KMS-11 (cell line): ENCODE measurements at regions not wholly inside any gene's neighbourhood (a gene's known extent, or its start where the extent isn't known, plus 50 kb on each side); places are given as distances from the start of the nearest gene placed in this dataset.

ENCODE experiments used
- H2AFZ ChIP-seq: fragments of 200-600 bp; sonication (generic); 2 replicates; pipeline ENCODE4 v1.6.1; 2016; ENCODE audit warnings: antibody characterized with exemption, mixed run types, low read depth
- H3K27ac ChIP-seq: fragments of 200-600 bp; sonication (generic); 2 replicates; pipeline ENCODE4 v1.6.1; 2016; ENCODE audit warnings: mild to moderate bottlenecking, mixed run types
- H3K27me3 ChIP-seq: fragments of 200-600 bp; sonication (generic); 2 replicates; pipeline ENCODE4 v1.6.1; 2017; ENCODE audit warnings: mild to moderate bottlenecking, low read depth, mixed run types, moderate library complexity; ENCODE audit not compliant: insufficient read depth
- H3K36me3 ChIP-seq: fragments of 200-600 bp; sonication (generic); 2 replicates; pipeline ENCODE4 v1.6.1; 2017; ENCODE audit warnings: mild to moderate bottlenecking, mixed run types; ENCODE audit not compliant: insufficient read depth
- H3K4me1 ChIP-seq: fragments of 200-600 bp; sonication (generic); 2 replicates; pipeline ENCODE4 v1.6.1; 2016; ENCODE audit warnings: mild to moderate bottlenecking, low read depth, mixed run types; ENCODE audit not compliant: poor library complexity, severe bottlenecking
- H3K4me2 ChIP-seq: fragments of 200-600 bp; sonication (generic); 2 replicates; pipeline ENCODE4 v1.7.0; 2016; ENCODE audit warnings: mild to moderate bottlenecking, mixed run types
- H3K4me3 ChIP-seq: fragments of 200-600 bp; sonication (generic); IDR thresholded peaks from 2 replicates; pipeline ENCODE4 v1.6.1; 2017; ENCODE audit warnings: low read depth, low read length, mixed read lengths; ENCODE audit not compliant: insufficient read depth
- H3K79me2 ChIP-seq: fragments of 200-600 bp; sonication (generic); 2 replicates; pipeline ENCODE4 v1.6.1; 2016; ENCODE audit warnings: low read depth, mixed run types; ENCODE audit not compliant: insufficient read depth
- H3K9ac ChIP-seq: fragments of 200-600 bp; sonication (generic); 2 replicates; pipeline ENCODE4 v1.6.1; 2016; ENCODE audit warnings: mild to moderate bottlenecking, mixed run types
- H4K20me1 ChIP-seq: fragments of 200-600 bp; sonication (generic); 2 replicates; pipeline ENCODE4 v1.6.1; 2016; ENCODE audit warnings: mild to moderate bottlenecking, mixed run types; ENCODE audit not compliant: insufficient read depth
- CTCF ChIP-seq: fragments of 200-600 bp; sonication (generic); conservative IDR thresholded peaks from 2 replicates; pipeline ENCODE4 v1.6.1; 2017; ENCODE audit warnings: low read depth, mild to moderate bottlenecking, antibody characterized with exemption, low read length, moderate library complexity, mixed read lengths

DNA sequence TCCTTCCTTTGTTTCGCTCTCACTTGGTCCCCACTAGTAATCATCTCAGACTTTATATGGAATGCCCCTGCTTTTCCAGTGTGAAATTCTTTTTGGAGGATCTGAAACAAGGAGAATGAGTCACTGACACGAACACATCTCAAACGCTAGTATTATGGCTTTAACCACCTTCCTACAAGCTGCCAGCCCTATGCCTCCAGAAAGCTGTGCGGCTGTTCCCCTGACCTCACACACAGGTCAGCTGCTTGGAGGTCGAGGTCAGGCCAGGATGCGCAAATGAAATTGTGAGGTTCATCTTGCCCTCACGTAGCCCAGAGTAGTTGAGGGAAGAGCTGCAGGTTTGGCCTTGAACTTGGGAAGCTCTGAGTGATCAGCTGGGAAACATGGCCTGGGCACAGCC lies 449.8 kb downstream of the FGF9 start:
- H3K4me1 ChIP-seq = peaks cover 7% of the 10 kb centered on the region
- H4K20me1 ChIP-seq = no peaks in the 10 kb centered on the region
- H3K27ac ChIP-seq = no peak overlapping the region
- H3K4me3 ChIP-seq = no peak overlapping the region
- H3K79me2 ChIP-seq = no peaks in the 10 kb centered on the region
- no peak for TF ChIP-seq CTCF
- no peaks in the 10 kb centered on the region for H3K36me3 ChIP-seq
- H2AFZ ChIP-seq = no peak overlapping the region
- no peaks in the 10 kb centered on the region for H3K27me3 ChIP-seq
- H3K9ac ChIP-seq = no peak overlapping the region
- no peak overlapping the region for H3K4me2 ChIP-seq

GRCh38 chr13:22121146-22121739 lies 450.4 kb downstream of the FGF9 start:
- peaks cover under 1% of the 10 kb centered on the region for H3K4me1 ChIP-seq
- no peak for TF ChIP-seq CTCF
- no peaks in the 10 kb centered on the region for H4K20me1 ChIP-seq
- no peaks in the 10 kb centered on the region for H3K36me3 ChIP-seq
- no peaks in the 10 kb centered on the region for H3K79me2 ChIP-seq
- H3K4me3 ChIP-seq = no peak overlapping the region
- H3K9ac ChIP-seq = no peak overlapping the region
- no peak overlapping the region for H3K4me2 ChIP-seq
- no peaks in the 10 kb centered on the region for H3K27me3 ChIP-seq
- no peak overlapping the region for H3K27ac ChIP-seq
- H2AFZ ChIP-seq = no peak overlapping the region

- H3K4me2 ChIP-seq = no peak overlapping the region
- H3K27me3 ChIP-seq = no peaks in the 10 kb centered on the region
- no peak for TF ChIP-seq CTCF
- H2AFZ ChIP-seq = no peak overlapping the region
- H4K20me1 ChIP-seq = no peaks in the 10 kb centered on the region
- no peaks in the 10 kb centered on the region for H3K4me1 ChIP-seq
- no peak overlapping the region for H3K4me3 ChIP-seq
- no peak overlapping the region for H3K27ac ChIP-seq
- H3K36me3 ChIP-seq = no peaks in the 10 kb centered on the region
- no peaks in the 10 kb centered on the region for H3K79me2 ChIP-seq
- H3K9ac ChIP-seq = no peak overlapping the region
Measured at GRCh38 chr13:22126433-22127021, 455.7 kb downstream of the FGF9 start.

- H3K27me3 ChIP-seq = no peaks in the 10 kb centered on the region
- no peak overlapping the region for H3K9ac ChIP-seq
- H3K4me2 ChIP-seq = no peak overlapping the region
Measured at GRCh38 chr13:22127277-22128164, 456.6 kb downstream of the FGF9 start.

More at GRCh38 chr13:22127277-22128164, 456.6 kb downstream of the FGF9 start:
- Histone ChIP-seq H3K79me2 (no peaks in the 10 kb centered on the region), H2AFZ (no peak overlapping the region), H3K4me3 (no peak overlapping the region), H3K27ac (no peak overlapping the region), H3K36me3 (no peaks in the 10 kb centered on the region), H4K20me1 (no peaks in the 10 kb centered on the region), H3K4me1 (no peaks in the 10 kb centered on the region)
- TF ChIP-seq CTCF = no peak
